GM12874 (cell line): ENCODE measurements at regions not wholly inside any gene's neighbourhood (a gene's known extent, or its start where the extent isn't known, plus 50 kb on each side); places are given as distances from the start of the nearest gene placed in this dataset.

Experiments used
- TF ChIP-seq, protein P1 (sequence below): IDR thresholded peaks from 2 replicates; pipeline ENCODE4 v1.5.1; 2011; ENCODE audit warnings: low read depth, mild to moderate bottlenecking, control low read depth, low read length, moderate library complexity; ENCODE audit not compliant: insufficient read depth

DNA sequence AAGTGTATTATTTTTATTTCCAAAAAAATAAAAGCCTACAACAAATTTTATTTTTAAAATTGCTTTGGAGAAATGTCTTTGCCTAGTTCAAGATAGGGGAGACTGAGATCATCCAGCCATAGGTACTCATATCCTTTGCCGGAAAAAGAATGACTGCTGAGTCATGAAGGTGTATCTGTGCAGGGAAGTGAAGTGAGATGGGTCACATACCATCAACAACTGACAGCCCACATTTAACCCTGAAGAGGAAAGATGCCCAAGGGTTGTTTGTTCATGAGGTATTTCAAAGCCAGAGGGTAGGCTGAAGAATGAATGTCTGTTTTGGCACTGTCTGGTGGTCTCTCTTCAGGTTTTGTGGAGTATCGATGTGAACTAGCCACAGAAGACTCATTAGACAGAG lies 106.7 kb upstream of the TTC29 start:
- TF ChIP-seq, protein P1, sequence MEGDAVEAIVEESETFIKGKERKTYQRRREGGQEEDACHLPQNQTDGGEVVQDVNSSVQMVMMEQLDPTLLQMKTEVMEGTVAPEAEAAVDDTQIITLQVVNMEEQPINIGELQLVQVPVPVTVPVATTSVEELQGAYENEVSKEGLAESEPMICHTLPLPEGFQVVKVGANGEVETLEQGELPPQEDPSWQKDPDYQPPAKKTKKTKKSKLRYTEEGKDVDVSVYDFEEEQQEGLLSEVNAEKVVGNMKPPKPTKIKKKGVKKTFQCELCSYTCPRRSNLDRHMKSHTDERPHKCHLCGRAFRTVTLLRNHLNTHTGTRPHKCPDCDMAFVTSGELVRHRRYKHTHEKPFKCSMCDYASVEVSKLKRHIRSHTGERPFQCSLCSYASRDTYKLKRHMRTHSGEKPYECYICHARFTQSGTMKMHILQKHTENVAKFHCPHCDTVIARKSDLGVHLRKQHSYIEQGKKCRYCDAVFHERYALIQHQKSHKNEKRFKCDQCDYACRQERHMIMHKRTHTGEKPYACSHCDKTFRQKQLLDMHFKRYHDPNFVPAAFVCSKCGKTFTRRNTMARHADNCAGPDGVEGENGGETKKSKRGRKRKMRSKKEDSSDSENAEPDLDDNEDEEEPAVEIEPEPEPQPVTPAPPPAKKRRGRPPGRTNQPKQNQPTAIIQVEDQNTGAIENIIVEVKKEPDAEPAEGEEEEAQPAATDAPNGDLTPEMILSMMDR: no peak

DNA sequence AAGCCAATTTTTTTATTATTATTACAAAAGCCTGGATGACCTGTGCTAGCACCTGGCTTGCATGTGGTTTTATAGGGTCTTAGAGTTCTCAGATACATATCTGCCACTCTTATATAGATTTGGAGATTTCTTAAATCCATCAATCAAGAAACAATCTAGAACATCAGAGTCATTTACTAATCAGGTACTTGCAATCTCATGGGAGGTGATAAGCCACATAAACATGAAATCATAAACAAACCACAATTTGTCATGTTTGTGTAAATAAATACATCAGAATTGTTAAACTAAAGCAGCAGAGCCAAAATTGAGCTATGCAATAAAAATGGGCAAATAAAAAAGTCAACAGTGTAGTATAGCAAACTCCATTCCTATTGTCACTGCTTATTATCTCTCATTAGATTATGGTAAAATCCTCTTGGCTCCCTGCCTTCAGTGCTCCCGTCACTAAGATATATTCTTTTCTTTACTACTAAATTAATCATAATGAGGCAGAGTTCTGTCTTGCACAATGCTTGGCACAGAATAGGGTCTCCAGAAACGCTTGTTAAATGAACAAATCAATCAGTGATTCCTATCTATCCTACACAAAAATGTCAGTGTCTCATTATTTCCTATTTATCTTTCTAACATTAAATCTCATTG lies 108.7 kb upstream of the TTC29 start:
- TF ChIP-seq, protein P1: no peak

DNA sequence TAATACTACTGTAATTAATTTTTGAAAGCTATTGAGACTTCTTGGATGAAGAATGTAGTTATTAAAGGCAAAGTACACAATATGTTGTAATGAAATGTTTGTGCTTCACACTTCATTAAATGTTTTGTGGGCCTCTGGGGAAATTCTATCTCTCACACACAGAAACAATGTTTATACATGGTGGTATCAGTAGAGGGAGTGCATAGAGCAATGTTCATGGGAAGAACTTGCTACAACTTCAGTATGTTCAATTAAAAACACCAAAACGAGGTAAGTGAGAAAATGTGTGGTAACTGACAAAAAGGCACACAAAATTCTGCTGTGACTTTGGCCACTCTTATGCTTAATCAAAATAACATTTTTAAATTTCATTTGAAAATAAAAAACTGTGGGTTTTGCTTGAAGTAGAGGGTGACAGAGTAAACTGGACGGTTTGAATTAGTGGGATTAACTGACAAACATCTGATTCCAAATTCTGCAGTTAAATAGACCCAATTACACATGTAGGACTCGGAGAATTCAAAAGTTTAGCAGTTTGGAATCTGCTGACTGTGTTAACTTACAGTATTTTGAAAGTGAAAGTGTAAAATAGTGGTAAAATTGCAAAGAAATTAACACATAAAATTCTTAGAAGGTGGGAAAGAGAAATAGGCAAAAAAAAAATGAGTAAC lies 111.4 kb upstream of the TTC29 start:
- TF ChIP-seq, protein P1: no peak

DNA sequence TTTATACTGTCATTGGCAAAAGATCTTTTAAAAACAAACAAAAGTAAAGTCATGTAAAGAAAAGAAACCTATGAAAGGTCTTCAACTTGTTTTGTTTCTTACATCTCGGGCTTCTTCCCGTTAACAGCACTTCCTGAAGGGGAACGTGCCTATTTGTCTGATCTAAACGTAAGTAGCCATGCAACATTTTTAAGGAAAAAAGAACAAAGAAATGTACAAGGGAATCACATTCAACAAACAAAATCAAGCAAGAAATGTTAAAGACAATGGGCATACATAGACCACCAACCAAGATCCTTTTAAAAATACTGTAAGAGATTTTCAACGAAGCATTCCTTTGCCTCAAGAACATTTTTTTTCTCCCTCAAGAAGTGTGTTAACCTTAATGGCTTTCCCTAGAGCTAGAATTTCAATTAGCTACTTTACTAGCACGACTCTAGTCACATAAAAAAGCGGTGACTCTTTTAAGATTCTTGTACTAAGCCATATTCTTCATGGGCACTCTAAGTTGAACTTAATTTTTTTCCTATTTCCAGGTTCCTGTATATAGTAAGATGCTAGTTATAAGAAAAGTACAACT lies 112.0 kb upstream of the TTC29 start:
- TF ChIP-seq, protein P1: no peak

DNA sequence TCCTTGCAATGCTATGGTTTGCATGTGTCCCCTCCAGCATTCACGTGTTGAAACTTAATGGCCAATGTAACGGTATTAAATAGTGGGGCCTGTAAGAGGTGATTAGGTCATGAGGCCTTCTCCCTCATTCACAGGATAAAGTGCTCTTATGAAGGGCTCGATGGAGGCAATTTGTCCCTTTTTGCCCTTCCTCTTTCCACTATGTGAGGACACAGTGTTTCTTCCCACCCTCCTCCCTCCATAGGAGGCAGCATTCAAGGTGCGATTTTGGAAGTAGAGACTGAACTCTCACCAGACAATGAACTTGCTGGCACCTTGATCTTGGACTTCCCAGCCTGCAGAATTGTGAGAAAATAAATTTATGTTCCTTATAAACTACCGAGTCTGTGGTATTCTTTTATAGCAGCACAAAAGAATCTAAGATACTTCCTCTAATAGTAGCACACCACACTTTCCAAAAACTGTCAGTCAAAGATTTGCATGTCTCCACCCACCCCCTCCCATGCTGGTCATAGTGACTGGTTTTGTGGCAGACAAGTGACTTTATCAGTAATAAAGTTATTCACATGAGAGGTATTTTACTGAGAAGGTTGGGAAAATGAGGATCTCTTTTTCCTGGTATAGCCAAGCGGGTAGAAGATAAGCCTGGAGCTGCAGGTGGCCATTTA lies 113.5 kb upstream of the TTC29 start:
- TF ChIP-seq, protein P1: no peak

DNA sequence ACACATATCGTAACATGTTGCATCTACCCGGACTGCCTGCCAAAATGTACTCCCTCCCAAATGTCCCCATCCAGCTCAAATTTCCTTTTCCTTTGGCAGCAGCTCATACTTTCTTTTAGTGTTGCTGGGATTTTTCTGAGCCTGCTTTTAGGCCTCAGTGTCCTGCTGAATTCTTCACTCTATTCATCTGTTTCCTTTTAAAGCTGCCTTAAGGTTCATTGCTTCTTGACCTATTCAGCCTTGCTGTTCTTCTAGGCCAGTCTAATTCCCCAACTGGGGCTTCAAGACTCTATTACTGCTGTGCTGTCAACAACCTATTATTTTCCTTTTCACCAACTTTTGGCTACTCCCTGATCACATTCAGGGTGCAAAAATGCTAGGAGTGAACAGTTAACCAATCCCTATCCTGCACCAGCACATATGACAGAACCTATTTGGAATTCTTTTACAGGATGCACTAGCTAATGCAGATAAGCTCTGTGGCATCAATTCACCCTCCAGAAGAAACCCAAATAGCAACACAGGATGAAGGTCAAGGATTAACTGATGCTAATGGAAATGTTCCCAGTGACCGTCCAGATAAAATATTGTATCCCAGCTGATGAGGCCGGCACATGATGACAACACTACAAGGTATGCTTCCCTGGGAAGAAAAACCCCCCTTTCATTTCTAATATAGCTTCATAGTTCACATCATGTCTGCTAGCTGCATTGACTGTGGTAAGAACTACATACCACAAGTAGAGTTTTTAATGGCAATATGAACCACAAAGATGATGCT lies 114.7 kb upstream of the TTC29 start:
- TF ChIP-seq, protein P1: no peak

DNA sequence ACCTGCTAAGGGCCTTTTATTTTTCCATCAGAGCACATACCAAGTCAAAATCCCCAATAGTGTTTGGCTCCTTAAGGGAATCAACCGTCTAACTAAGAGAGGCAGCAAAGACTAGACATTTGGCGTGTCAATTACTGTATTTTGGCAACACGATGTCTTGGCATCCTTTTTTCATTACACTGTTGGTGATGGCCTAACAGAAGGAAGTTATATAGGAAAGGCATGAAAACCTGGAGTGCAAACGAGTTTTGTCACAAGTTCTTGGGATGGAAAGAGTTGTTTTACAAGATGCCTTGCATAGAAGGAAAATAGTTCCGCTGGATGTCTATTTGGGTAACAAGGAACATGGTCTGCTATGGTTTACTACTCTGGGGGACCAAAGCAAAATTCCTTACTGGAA lies 119.2 kb upstream of the TTC29 start:
- TF ChIP-seq, protein P1: no peak
